ENCODE measurements at regions not wholly inside any gene's neighbourhood (a gene's known extent, or its start where the extent isn't known, plus 50 kb on each side); places are given as distances from the start of the nearest gene placed in this dataset.
"Not testable (repeated sequence)": the region's sequence is repeated elsewhere in the genome, so short reads cannot be mapped to it uniquely, and the experiment has no call there.

GRCh38 chr11:13206086-13206640, 71.4 kb upstream of the BMAL1 start:
- Mint-ChIP-seq H3K36me3 (ENCODE audit: low read depth) (no peaks in the 10 kb centered on the region), H3K4me3 (no peak overlapping the region), H3K4me1 (ENCODE audit: low read depth) (peaks cover 41% of the 10 kb centered on the region), H3K27me3 (no peaks in the 10 kb centered on the region), H3K9me3 (no peaks in the 10 kb centered on the region), H3K27ac (no peak overlapping the region)

GRCh38 chr11:13207270-13207664, 70.3 kb upstream of the BMAL1 start:
- Mint-ChIP-seq H3K4me3 (peak overlapping the region; percentile 71), H3K4me1 (ENCODE audit: low read depth) (peaks cover 41% of the 10 kb centered on the region), H3K27ac (no peak overlapping the region), H3K27me3 (no peaks in the 10 kb centered on the region), H3K9me3 (no peaks in the 10 kb centered on the region), H3K36me3 (ENCODE audit: low read depth) (no peaks in the 10 kb centered on the region)

- H3K36me3 Mint-ChIP-seq (ENCODE audit: low read depth), result no peaks in the 10 kb centered on the region
- H3K4me1 Mint-ChIP-seq (ENCODE audit: low read depth), result peaks cover 41% of the 10 kb centered on the region
- H3K9me3 Mint-ChIP-seq, result no peaks in the 10 kb centered on the region
- H3K4me3 Mint-ChIP-seq, result peak overlapping the region; percentile 71
- H3K27ac Mint-ChIP-seq, result peak overlapping the region; percentile 77
- no peaks in the 10 kb centered on the region for H3K27me3 Mint-ChIP-seq
Observed at GRCh38 chr11:13207665-13208594, 69.7 kb upstream of the BMAL1 start.

- Mint-ChIP-seq H3K36me3 (ENCODE audit: low read depth) (no peaks in the 10 kb centered on the region), H3K9me3 (no peaks in the 10 kb centered on the region), H3K4me3 (no peak overlapping the region), H3K27ac (no peak overlapping the region), H3K4me1 (ENCODE audit: low read depth) (peaks cover 41% of the 10 kb centered on the region), H3K27me3 (no peaks in the 10 kb centered on the region)
Observed at GRCh38 chr11:13208921-13209320, 68.7 kb upstream of the BMAL1 start.

- Mint-ChIP-seq H3K4me1 (ENCODE audit: low read depth) (peaks cover 41% of the 10 kb centered on the region), H3K9me3 (no peaks in the 10 kb centered on the region), H3K36me3 (ENCODE audit: low read depth) (no peaks in the 10 kb centered on the region), H3K4me3 (no peak overlapping the region), H3K27me3 (no peaks in the 10 kb centered on the region), H3K27ac (no peak overlapping the region)
Observed at GRCh38 chr11:13209379-13209778, 68.2 kb upstream of the BMAL1 start.

- H3K4me3 Mint-ChIP-seq, result no peak overlapping the region
- no peaks in the 10 kb centered on the region for H3K27me3 Mint-ChIP-seq
- no peaks in the 10 kb centered on the region for H3K9me3 Mint-ChIP-seq
- peaks cover 38% of the 10 kb centered on the region for H3K4me1 Mint-ChIP-seq (ENCODE audit: low read depth)
- no peaks in the 10 kb centered on the region for H3K36me3 Mint-ChIP-seq (ENCODE audit: low read depth)
- no peak overlapping the region for H3K27ac Mint-ChIP-seq
Observed at GRCh38 chr11:13210424-13210823, 67.2 kb upstream of the BMAL1 start.

- H3K27me3 Mint-ChIP-seq, result no peaks in the 10 kb centered on the region
- no peaks in the 10 kb centered on the region for H3K9me3 Mint-ChIP-seq
- peaks cover 9% of the 10 kb centered on the region for H3K4me1 Mint-ChIP-seq (ENCODE audit: low read depth)
- no peak overlapping the region for H3K4me3 Mint-ChIP-seq
- no peak overlapping the region for H3K27ac Mint-ChIP-seq
- H3K36me3 Mint-ChIP-seq (ENCODE audit: low read depth), result no peaks in the 10 kb centered on the region
Observed at GRCh38 chr11:13214276-13214675, 63.3 kb upstream of the BMAL1 start.

GRCh38 chr11:13215149-13215548, 62.4 kb upstream of the BMAL1 start:
- Mint-ChIP-seq H3K4me3 (no peak overlapping the region), H3K27me3 (no peaks in the 10 kb centered on the region), H3K36me3 (ENCODE audit: low read depth) (no peaks in the 10 kb centered on the region), H3K9me3 (no peaks in the 10 kb centered on the region), H3K27ac (no peak overlapping the region), H3K4me1 (ENCODE audit: low read depth) (peaks cover 6% of the 10 kb centered on the region)

GRCh38 chr11:13216019-13216710, 61.4 kb upstream of the BMAL1 start:
- no peaks in the 10 kb centered on the region for H3K9me3 Mint-ChIP-seq
- H3K4me1 Mint-ChIP-seq (ENCODE audit: low read depth), result peaks cover 6% of the 10 kb centered on the region
- no peak overlapping the region for H3K27ac Mint-ChIP-seq
- H3K4me3 Mint-ChIP-seq, result no peak overlapping the region
- H3K27me3 Mint-ChIP-seq, result no peaks in the 10 kb centered on the region
- H3K36me3 Mint-ChIP-seq (ENCODE audit: low read depth), result no peaks in the 10 kb centered on the region

GRCh38 chr11:13216711-13217075, 60.9 kb upstream of the BMAL1 start:
- peaks cover 6% of the 10 kb centered on the region for H3K4me1 Mint-ChIP-seq (ENCODE audit: low read depth)
- no peaks in the 10 kb centered on the region for H3K27me3 Mint-ChIP-seq
- no peak overlapping the region for H3K4me3 Mint-ChIP-seq
- no peaks in the 10 kb centered on the region for H3K36me3 Mint-ChIP-seq (ENCODE audit: low read depth)
- no peaks in the 10 kb centered on the region for H3K9me3 Mint-ChIP-seq
- no peak overlapping the region for H3K27ac Mint-ChIP-seq

- H3K4me1 Mint-ChIP-seq (ENCODE audit: low read depth); H3K9me3 Mint-ChIP-seq; H3K36me3 Mint-ChIP-seq (ENCODE audit: low read depth); H3K27me3 Mint-ChIP-seq; H3K4me3 Mint-ChIP-seq; H3K27ac Mint-ChIP-seq: not testable (repeated sequence)
Observed at GRCh38 chr11:13218685-13219084, 58.9 kb upstream of the BMAL1 start.

GRCh38 chr11:13220148-13220547, 57.4 kb upstream of the BMAL1 start:
- H3K27ac Mint-ChIP-seq, result no peak overlapping the region
- no peaks in the 10 kb centered on the region for H3K36me3 Mint-ChIP-seq (ENCODE audit: low read depth)
- no peaks in the 10 kb centered on the region for H3K27me3 Mint-ChIP-seq
- H3K9me3 Mint-ChIP-seq, result no peaks in the 10 kb centered on the region
- peaks cover 6% of the 10 kb centered on the region for H3K4me1 Mint-ChIP-seq (ENCODE audit: low read depth)
- no peak overlapping the region for H3K4me3 Mint-ChIP-seq

- no peak overlapping the region for H3K27ac Mint-ChIP-seq
- peaks cover 5% of the 10 kb centered on the region for H3K4me1 Mint-ChIP-seq (ENCODE audit: low read depth)
- H3K4me3 Mint-ChIP-seq, result no peak overlapping the region
- H3K9me3 Mint-ChIP-seq, result no peaks in the 10 kb centered on the region
- no peaks in the 10 kb centered on the region for H3K36me3 Mint-ChIP-seq (ENCODE audit: low read depth)
- no peaks in the 10 kb centered on the region for H3K27me3 Mint-ChIP-seq
Observed at GRCh38 chr11:13221722-13222121, 55.9 kb upstream of the BMAL1 start.

GRCh38 chr11:13222285-13222684, 55.3 kb upstream of the BMAL1 start:
- H3K27me3 Mint-ChIP-seq, result no peaks in the 10 kb centered on the region
- H3K36me3 Mint-ChIP-seq (ENCODE audit: low read depth), result no peaks in the 10 kb centered on the region
- H3K4me1 Mint-ChIP-seq (ENCODE audit: low read depth), result no peaks in the 10 kb centered on the region
- H3K27ac Mint-ChIP-seq, result no peak overlapping the region
- H3K9me3 Mint-ChIP-seq, result no peaks in the 10 kb centered on the region
- H3K4me3 Mint-ChIP-seq, result no peak overlapping the region

- Mint-ChIP-seq H3K27ac (no peak overlapping the region), H3K4me1 (ENCODE audit: low read depth) (no peaks in the 10 kb centered on the region), H3K9me3 (no peaks in the 10 kb centered on the region), H3K4me3 (no peak overlapping the region), H3K27me3 (no peaks in the 10 kb centered on the region), H3K36me3 (ENCODE audit: low read depth) (no peaks in the 10 kb centered on the region)
Observed at GRCh38 chr11:13223112-13223511, 54.5 kb upstream of the BMAL1 start.
